Panc1 (cell line): ENCODE measurements at regions not wholly inside any gene's neighbourhood (a gene's known extent, or its start where the extent isn't known, plus 50 kb on each side); places are given as distances from the start of the nearest gene placed in this dataset.

Experiments
- POLR2AphosphoS5 ChIP-seq: IDR thresholded peaks from 2 replicates; pipeline ENCODE4 v1.6.1; 2012; ENCODE audit warnings: mild to moderate bottlenecking, low read depth, low read length, moderate library complexity
- TF ChIP-seq, protein P1 (sequence below): fragments of 450-650 bp; IDR thresholded peaks from 2 replicates; pipeline ENCODE4 v1.5.1; 2017; ENCODE audit warnings: mild to moderate bottlenecking

DNA sequence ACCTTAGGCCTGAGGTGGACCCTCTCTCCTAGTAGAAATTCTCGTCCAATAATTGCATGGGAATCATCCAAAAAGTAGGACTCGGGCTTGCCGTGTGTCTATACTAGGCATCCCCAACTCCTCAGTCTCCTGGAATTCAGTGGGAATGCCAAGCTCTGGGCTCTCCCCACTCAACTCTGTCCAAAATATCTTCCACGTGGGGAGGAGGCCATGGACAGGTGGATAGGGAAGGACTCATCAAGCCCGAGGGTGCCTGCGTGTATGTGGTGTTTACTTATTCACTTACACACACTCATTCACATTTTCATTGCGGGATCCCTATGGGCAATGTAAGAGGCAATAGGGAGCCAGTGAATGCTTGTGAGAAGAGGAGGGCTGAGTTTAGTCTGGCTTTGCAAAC lies 383.3 kb downstream of the MN1 start:
- TF ChIP-seq POLR2AphosphoS5: no peak
- TF ChIP-seq, protein P1, sequence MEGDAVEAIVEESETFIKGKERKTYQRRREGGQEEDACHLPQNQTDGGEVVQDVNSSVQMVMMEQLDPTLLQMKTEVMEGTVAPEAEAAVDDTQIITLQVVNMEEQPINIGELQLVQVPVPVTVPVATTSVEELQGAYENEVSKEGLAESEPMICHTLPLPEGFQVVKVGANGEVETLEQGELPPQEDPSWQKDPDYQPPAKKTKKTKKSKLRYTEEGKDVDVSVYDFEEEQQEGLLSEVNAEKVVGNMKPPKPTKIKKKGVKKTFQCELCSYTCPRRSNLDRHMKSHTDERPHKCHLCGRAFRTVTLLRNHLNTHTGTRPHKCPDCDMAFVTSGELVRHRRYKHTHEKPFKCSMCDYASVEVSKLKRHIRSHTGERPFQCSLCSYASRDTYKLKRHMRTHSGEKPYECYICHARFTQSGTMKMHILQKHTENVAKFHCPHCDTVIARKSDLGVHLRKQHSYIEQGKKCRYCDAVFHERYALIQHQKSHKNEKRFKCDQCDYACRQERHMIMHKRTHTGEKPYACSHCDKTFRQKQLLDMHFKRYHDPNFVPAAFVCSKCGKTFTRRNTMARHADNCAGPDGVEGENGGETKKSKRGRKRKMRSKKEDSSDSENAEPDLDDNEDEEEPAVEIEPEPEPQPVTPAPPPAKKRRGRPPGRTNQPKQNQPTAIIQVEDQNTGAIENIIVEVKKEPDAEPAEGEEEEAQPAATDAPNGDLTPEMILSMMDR: no peak
